Activated CD8-positive, alpha-beta memory T cell treated with anti-CD3 and anti-CD28 coated beads, Interleukin-2, amount 50 U/mL, for 1 hour (primary cell): ENCODE measurements at regions not wholly inside any gene's neighbourhood (a gene's known extent, or its start where the extent isn't known, plus 50 kb on each side); places are given as distances from the start of the nearest gene placed in this dataset.

Source experiments
- DNase-seq: peaks from one replicate; pipeline ENCODE4 v3.0.0-alpha.2; 2020; ENCODE audit errors: extremely low read depth

DNA sequence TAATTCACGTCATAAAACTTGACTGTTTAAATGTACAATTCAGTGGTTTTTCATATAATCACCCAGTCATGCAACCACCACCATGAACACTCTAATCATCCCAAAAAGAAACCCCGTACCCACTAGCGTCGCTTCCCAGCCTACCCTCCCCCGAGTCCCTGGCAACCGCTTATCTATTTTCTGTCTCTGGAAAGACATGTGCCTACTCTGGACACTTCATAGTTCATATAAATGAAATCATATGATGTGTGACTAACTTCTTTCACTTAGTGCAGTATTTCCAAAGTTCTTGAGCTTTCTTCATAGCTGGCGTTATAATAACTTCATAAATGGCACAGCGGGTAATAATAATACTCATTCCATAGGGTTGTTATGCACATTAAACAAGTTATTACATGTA, 215.2 kb downstream of the MYLK4 start:
- DNase-seq, result no peak

- DNase-seq, result no peak
Observed at GRCh38 chr6:2534406-2535042, 216.2 kb downstream of the MYLK4 start.

GRCh38 chr6:2531426-2532215, 219.1 kb downstream of the MYLK4 start:
- DNase-seq, result no peak

DNA sequence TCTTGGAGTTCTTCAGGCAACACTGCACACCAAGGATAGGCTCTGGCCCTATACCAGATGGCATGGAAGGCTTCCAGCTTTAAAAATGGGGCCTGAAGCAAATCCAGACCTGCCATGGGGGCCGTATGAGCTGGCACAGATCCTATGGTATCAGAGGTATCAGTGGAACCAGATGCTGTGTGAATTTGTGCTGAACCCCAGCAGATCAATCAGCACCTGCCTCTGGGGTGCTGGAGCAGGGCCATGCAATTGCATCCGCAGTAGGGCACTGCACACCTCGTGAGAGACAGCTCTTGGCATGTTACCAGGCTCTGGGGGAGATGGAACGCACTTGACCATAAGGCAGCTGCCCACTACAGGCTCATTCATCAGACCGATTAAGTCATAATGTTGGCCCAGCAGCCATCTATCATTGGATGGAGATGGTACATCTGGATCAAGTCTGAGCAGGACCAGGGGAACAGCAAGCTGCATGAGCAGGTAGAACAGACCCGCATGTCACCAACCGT, 221.5 kb downstream of the MYLK4 start:
- no peak for DNase-seq

DNA sequence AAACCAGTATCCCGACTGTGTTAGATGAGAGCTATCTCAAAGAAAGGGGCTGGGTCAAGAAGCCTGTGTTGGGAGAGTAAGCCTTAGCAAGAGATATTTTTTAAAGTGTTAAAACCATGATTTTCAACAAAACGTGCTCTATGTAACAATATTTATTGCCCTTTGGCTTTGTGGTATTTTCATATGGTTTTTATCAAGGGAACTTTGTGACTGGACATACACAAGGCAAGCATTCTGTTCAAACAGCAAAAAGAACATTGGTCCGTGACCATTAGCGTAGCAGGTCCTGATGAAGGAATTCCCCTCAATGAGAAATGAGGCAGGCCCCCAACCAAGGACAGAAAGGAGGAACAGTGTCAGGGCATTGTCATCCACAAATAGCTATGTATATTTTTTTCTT, 222.6 kb downstream of the MYLK4 start:
- no peak for DNase-seq

GRCh38 chr6:2526766-2527165, 224.0 kb downstream of the MYLK4 start:
- DNase-seq, result no peak

DNA sequence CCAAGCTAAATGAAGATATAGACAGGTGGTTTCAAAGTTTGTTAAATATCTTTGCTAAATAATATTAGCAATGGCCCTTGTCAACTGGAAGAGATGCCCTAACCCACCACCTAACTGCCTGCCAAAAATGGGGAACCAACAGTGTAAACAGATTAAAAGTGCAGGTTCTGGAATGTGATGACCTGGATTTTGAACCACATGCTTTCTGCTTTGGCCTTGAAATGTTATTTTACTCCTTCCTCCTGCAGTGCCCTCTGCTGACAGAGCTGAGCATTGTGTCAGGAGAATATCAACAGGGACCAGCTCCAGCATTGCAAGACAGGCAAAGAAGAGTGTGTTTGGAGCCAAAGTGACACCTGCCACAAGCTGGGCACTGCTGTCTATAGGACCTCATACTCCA, 226.6 kb downstream of the MYLK4 start:
- no peak for DNase-seq

- no peak for DNase-seq
Observed at GRCh38 chr6:2523061-2523460, 227.7 kb downstream of the MYLK4 start.

DNA sequence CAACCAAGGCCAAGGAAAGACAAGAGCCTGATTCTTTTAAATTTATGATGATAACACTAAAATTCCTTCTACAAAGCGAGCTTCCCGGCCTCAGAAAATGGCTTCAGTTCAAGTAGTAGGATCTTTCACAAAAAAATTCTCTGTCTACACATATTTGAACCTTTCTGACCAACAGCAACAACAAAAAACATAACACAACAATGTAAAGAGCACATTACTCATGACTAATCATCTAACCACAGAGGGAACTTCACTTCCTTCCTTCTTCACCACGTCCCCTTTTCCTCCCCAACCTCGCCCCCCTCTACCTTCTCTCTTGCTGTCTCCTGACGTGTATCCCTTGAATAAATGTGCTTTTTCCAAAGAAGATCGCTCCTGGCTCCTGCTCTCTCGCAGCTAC, 228.2 kb downstream of the MYLK4 start:
- DNase-seq, result no peak

GRCh38 chr6:2517855-2518473, 232.8 kb downstream of the MYLK4 start:
- no peak for DNase-seq

DNA sequence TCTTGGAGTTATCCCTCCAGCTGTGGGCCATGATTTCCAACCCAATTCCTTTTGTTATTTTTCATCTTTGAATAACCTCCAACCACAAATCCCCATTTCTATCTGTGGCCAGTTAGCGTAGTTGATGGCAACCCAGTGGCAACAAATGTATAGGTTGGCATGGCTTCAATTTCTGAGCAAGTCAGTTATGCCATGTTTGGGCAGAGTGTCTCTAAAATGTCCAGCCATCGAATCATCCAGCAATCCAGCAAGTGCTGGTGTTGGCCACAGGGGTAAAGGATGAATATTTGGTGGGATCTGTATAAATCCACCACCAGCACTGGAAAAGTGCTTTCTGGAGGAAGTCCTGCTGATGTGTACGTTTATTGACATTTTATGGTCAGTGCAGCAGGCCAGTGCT, 233.3 kb downstream of the MYLK4 start:
- no peak for DNase-seq

DNA sequence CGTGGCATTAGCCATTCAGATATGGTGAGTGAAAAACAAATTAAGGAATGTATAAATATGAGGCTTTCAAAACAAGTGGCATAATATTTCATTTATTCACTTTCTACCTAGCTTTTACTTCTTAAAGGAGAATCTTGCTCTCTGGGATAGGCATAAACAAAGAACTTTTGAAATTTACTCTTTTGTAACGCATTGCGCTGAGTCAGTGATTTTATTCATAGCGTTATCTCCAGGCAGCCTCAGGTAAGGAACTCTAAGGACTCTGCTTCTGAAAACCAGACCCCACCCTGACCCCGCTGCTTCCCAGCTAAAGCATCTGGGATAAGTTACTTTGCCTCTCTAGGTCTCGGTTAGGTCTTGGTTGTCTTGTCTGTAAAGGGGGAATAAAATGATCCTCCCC, 234.7 kb downstream of the MYLK4 start:
- DNase-seq, result no peak

GRCh38 chr6:2514965-2515543, 235.7 kb downstream of the MYLK4 start:
- DNase-seq, result no peak

GRCh38 chr6:2512802-2513201, 237.9 kb downstream of the MYLK4 start:
- DNase-seq, result no peak

DNA sequence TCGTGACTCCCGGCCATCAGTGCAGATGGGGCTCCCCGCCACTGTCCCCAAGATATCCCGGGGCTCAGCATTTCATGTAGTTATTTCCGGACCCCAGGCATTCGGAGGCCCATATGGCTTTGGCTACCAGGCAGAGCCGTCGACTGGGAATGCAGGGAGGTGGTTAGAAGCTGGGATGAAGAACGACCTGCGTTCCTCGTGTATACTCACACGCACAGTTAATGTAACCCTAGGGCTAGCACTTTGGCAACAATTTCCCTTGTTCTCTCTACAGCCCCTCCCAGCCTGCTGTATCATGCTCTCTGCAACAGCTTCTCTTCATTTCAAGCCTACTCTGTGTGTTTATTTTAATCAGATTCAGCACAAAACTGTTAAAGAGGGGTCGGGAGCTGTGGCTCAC, 240.4 kb downstream of the MYLK4 start:
- DNase-seq, result no peak

GRCh38 chr6:2509711-2510110, 241.0 kb downstream of the MYLK4 start:
- no peak for DNase-seq

DNA sequence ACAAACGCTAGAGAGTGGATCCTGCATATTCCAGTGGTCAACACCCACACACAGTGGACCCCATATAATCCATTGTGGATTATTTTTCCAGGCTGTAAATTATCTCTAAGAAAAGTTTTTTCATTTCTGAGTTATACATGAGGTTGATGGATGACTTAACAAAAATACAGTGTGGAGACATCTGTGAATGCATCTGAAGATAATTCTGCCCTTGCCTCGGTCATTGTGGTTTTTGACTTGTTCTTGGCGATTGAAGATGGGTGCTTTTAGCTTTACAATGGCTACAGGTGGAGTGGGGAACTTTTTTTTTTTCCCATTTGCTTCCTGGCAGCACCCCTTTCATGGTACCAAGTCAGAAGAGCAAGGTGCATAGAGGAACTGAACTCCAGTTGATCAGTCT, 242.7 kb downstream of the MYLK4 start:
- no peak for DNase-seq

GRCh38 chr6:2507521-2508037, 243.1 kb downstream of the MYLK4 start:
- DNase-seq, result no peak

DNA sequence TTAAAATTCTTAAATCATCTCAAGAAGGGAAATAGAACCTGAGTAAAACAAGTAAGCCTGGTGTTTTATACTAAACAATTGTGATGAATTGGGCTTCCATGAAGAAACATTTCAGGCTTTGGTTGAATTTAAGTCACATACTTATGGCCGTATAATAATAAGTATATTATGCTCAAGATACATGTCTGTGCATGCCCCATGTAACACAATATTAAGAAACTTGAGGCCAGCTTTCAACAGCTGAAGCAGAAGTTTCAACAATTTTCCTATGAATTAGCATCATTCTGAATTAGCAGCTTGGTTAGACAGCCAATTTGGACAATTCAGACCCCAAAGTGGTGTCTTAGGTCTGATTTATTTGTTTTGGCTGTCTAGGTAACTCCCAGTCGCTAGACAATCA, 243.7 kb downstream of the MYLK4 start:
- no peak for DNase-seq

DNA sequence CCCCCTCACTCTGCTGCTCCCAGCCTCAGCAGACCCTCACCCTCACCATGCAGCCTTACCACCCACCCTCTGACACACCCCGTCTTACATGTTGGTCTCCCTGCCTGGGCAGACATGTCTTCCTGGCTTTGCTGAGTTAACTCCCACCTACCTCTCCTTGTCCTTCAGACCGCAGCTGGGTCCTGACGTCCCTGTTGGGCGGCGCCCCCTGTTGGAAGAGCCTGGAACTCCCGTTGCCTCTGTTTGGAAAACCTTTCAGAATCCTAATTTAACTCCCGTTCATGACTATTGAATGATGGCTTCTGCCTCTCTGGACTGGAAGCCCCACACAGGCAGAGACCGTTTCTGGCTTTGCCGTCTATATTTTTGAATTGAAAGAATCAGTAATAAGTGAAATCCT, 245.1 kb downstream of the MYLK4 start:
- no peak for DNase-seq

DNA sequence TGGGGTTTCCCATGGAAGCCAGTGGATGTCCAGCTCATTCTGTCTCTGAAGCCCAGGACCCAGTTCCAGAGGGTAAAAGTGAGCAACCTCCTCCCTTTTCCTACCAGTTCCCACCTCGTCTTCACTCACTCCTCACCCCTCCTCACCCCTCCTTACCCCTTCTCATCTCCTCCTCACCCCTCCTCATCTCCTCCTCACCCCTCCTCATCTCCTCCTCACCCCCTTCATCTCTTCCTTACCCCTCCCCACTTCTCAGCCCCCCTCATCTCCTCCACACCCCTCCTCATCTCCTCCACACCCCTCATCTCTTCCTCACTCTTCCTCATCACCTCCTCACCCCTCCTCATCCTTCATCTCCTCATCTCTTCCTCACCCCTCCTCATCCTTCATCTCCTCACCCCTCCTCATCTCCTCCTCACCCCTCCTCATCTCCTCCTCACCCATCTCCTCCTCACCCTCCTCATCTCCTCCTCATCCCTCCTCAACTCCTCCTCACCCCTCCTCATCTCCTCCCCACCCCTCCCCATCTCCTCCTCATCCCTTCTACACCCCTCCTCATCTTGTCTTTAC, 246.1 kb downstream of the MYLK4 start:
- no peak for DNase-seq
